Testis (tissue), 2 donors: ENCODE measurements at regions not wholly inside any gene's neighbourhood (a gene's known extent, or its start where the extent isn't known, plus 50 kb on each side); places are given as distances from the start of the nearest gene placed in this dataset.

Experiments used
- DNase-seq: peaks from one replicate; pipeline ENCODE4 v3.0.0-alpha.2; 2019
- H3K27ac ChIP-seq, 2 donors: fragments of 200-600 bp; sonication (generic); one replicate each; pipeline ENCODE4 v1.5.1; 2019
- H3K27me3 ChIP-seq: fragments of 200-600 bp; sonication (generic); one replicate; pipeline ENCODE4 v1.5.1; 2019
- H3K36me3 ChIP-seq: fragments of 200-600 bp; sonication (generic); one replicate; pipeline ENCODE4 v1.5.1; 2017; ENCODE audit warnings: low read depth; ENCODE audit errors: missing control alignments
- H3K4me1 ChIP-seq: fragments of 200-600 bp; sonication (generic); one replicate; pipeline ENCODE4 v1.5.1; 2019
- H3K4me3 ChIP-seq, 2 donors: fragments of 200-600 bp; sonication (generic); one replicate each; pipeline ENCODE4 v1.5.1; 2017 to 2019
- H3K9me3 ChIP-seq: fragments of 200-600 bp; sonication (generic); one replicate; pipeline ENCODE4 v1.5.1; 2017
- POLR2A ChIP-seq: fragments of 450-650 bp; IDR thresholded peaks from one replicate; pipeline ENCODE4 v1.6.1; 2017; ENCODE audit warnings: antibody characterized with exemption, mild to moderate bottlenecking, moderate library complexity
- WGBS, 2 donors: methylation state at CpG; one replicate each; pipeline ENCODE4 v1.1.5; 2018; 5-methylcytosine and 5-hydroxymethylcytosine counted together
- intact Hi-C: fragments of 100-400 bp; cut with DNase I; formaldehyde crosslinking; loops from one replicate; pipeline ENCODE4 v1.15.1; 2023; ENCODE audit warnings: low total_unique reads
- TF ChIP-seq, protein P1 (sequence below), 3 experiments: fragments of 450-650 bp in 2 of 3; fragments of 200-600 bp in 1 of 3; sonication (generic) in 1 of 3; IDR thresholded peaks; one replicate each; pipeline ENCODE4 v1.5.1; 2016 to 2019; ENCODE audit warnings: antibody characterized with exemption in 3 of 3, mild to moderate bottlenecking in 2 of 3, moderate library complexity in 1 of 3

GRCh38 chr16:26550111-26550610 lies 516.6 kb upstream of the C16orf82 start:
- Histone ChIP-seq H3K9me3 (no peaks in the 10 kb centered on the region), H3K4me1 (no peaks in the 10 kb centered on the region), H3K27me3 (no peaks in the 10 kb centered on the region), H3K36me3 (no peaks in the 10 kb centered on the region), H3K4me3 (no peak overlapping the region), H3K27ac (no peak overlapping the region)
- TF ChIP-seq POLR2A, result no peak
- TF ChIP-seq, protein P1, sequence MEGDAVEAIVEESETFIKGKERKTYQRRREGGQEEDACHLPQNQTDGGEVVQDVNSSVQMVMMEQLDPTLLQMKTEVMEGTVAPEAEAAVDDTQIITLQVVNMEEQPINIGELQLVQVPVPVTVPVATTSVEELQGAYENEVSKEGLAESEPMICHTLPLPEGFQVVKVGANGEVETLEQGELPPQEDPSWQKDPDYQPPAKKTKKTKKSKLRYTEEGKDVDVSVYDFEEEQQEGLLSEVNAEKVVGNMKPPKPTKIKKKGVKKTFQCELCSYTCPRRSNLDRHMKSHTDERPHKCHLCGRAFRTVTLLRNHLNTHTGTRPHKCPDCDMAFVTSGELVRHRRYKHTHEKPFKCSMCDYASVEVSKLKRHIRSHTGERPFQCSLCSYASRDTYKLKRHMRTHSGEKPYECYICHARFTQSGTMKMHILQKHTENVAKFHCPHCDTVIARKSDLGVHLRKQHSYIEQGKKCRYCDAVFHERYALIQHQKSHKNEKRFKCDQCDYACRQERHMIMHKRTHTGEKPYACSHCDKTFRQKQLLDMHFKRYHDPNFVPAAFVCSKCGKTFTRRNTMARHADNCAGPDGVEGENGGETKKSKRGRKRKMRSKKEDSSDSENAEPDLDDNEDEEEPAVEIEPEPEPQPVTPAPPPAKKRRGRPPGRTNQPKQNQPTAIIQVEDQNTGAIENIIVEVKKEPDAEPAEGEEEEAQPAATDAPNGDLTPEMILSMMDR (IDR thresholded peaks at IDR 0.05), result no peak
- intact Hi-C loops, result no loop called here
- DNase-seq, result no peak
- 47% methylated on average over 3 of the region's 3 CpGs for whole genome bisulfite sequencing, 2 donors

DNA sequence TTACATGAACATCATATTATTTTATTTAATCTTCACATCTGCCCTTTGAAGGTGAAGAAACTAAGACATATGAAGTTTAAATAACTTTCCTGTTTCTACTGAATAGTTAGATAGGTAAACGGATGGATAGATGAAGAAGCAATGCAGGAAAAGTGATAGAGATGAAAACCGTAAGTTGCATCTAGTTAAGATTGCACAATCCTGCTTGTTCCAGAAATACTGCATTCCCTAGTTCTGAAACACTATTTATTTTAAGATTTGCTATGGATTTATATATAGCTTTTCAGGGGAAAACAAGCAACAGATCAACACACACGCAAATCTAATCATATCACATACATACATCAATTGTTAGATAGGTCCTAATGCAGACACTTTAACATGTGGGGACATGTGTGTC lies 512.7 kb upstream of the C16orf82 start:
- Histone ChIP-seq H3K27ac (no peak overlapping the region), H3K9me3 (no peaks in the 10 kb centered on the region), H3K4me1 (no peaks in the 10 kb centered on the region), H3K36me3 (no peaks in the 10 kb centered on the region), H3K27me3 (no peaks in the 10 kb centered on the region), H3K4me3 (no peak overlapping the region)
- WGBS, 2 donors, result 86 to 92% methylated on average over 3 of the region's 3 CpGs
- DNase-seq, result no peak
- no peak for TF ChIP-seq POLR2A
- TF ChIP-seq, protein P1 (IDR thresholded peaks at IDR 0.05), result no peak
- intact Hi-C loops, result no loop called here

DNA sequence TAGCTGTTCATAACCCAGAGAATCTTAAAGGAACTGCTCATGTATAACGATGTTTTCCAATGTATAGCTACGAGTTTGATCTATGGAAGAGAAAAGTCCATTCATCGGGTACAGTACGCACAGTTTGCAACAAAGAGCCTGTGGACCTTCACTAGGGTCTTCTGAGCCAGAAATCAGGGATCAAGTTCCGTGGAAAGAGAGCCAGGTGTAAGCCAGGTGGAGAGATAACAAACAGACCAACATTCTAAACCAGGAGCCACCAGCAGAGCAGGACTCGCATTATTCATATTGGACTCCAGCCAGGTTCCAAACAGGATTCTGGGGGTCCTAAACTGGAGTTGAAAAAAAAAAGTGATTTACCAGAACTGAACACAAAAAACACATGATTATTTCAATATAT lies 505.4 kb upstream of the C16orf82 start:
- H3K9me3 ChIP-seq, result no peaks in the 10 kb centered on the region
- intact Hi-C loops, result no loop called here
- DNase-seq, result no peak
- H3K4me1 ChIP-seq, result no peaks in the 10 kb centered on the region
- no peak overlapping the region for H3K27ac ChIP-seq
- 76 to 87% methylated on average over 6 of the region's 6 CpGs for WGBS, 2 donors
- TF ChIP-seq, protein P1 (IDR thresholded peaks at IDR 0.05), result no peak
- TF ChIP-seq POLR2A, result no peak
- no peaks in the 10 kb centered on the region for H3K27me3 ChIP-seq
- no peak overlapping the region for H3K4me3 ChIP-seq
- H3K36me3 ChIP-seq, result no peaks in the 10 kb centered on the region

GRCh38 chr16:26563018-26563417 lies 503.7 kb upstream of the C16orf82 start:
- Histone ChIP-seq H3K4me3 (no peak overlapping the region), H3K27me3 (no peaks in the 10 kb centered on the region), H3K9me3 (no peaks in the 10 kb centered on the region), H3K27ac (no peak overlapping the region), H3K4me1 (no peaks in the 10 kb centered on the region), H3K36me3 (no peaks in the 10 kb centered on the region)
- intact Hi-C loops, result no loop called here
- 84 to 94% methylated on average over 2 of the region's 2 CpGs for WGBS, 2 donors
- no peak for DNase-seq
- no peak for TF ChIP-seq POLR2A
- TF ChIP-seq, protein P1 (IDR thresholded peaks at IDR 0.05), result no peak

GRCh38 chr16:26567356-26567755 lies 499.4 kb upstream of the C16orf82 start:
- Histone ChIP-seq H3K4me1 (no peaks in the 10 kb centered on the region), H3K27ac (no peak overlapping the region), H3K36me3 (no peaks in the 10 kb centered on the region), H3K4me3 (no peak overlapping the region), H3K9me3 (no peaks in the 10 kb centered on the region), H3K27me3 (no peaks in the 10 kb centered on the region)
- DNase-seq, result no peak
- TF ChIP-seq, protein P1 (IDR thresholded peaks at IDR 0.05), result no peak
- TF ChIP-seq POLR2A, result no peak
- WGBS, 2 donors, result 21 to 29% methylated on average over 9 of the region's 9 CpGs
- intact Hi-C loops, result no loop called here
